ENCODE measurements at regions not wholly inside any gene's neighbourhood (a gene's known extent, or its start where the extent isn't known, plus 50 kb on each side); places are given as distances from the start of the nearest gene placed in this dataset.

- ChIA-PET POLR2A (no interaction called here), CTCF (no interaction called here)
- DNase-seq (ENCODE audit: low read depth, low spot score) = no peak
- no peak overlapping the region for H3K4me3 ChIP-seq (ENCODE audit: low read depth, low read length)
- TF ChIP-seq CTCF (IDR thresholded peaks at IDR 0.05; ENCODE audit: insufficient read depth, low read length, missing control alignments) = no peak
These were observed 77.7 kb upstream of the B3GAT1 start for GRCh38 chr11:134489728-134490127.

GRCh38 chr11:134488913-134489312 is 76.9 kb upstream of the B3GAT1 start:
- no peak for TF ChIP-seq CTCF (IDR thresholded peaks at IDR 0.05; ENCODE audit: insufficient read depth, low read length, missing control alignments)
- CTCF ChIA-PET = no interaction called here
- no peak for DNase-seq (ENCODE audit: low read depth, low spot score)
- H3K4me3 ChIP-seq (ENCODE audit: low read depth, low read length) = no peak overlapping the region
- POLR2A ChIA-PET = no interaction called here

GRCh38 chr11:134488512-134488911 is 76.5 kb upstream of the B3GAT1 start:
- no peak overlapping the region for H3K4me3 ChIP-seq (ENCODE audit: low read depth, low read length)
- no peak for TF ChIP-seq CTCF (IDR thresholded peaks at IDR 0.05; ENCODE audit: insufficient read depth, low read length, missing control alignments)
- POLR2A ChIA-PET = no interaction called here
- CTCF ChIA-PET = no interaction called here
- DNase-seq (ENCODE audit: low read depth, low spot score) = no peak

GRCh38 chr11:134487696-134488095 is 75.7 kb upstream of the B3GAT1 start:
- DNase-seq (ENCODE audit: low read depth, low spot score) = no peak
- H3K4me3 ChIP-seq (ENCODE audit: low read depth, low read length) = no peak overlapping the region
- POLR2A ChIA-PET = no interaction called here
- CTCF ChIA-PET = no interaction called here
- no peak for TF ChIP-seq CTCF (IDR thresholded peaks at IDR 0.05; ENCODE audit: insufficient read depth, low read length, missing control alignments)

- ChIA-PET CTCF (no interaction called here), POLR2A (no interaction called here)
- no peak for DNase-seq (ENCODE audit: low read depth, low spot score)
- no peak for TF ChIP-seq CTCF (IDR thresholded peaks at IDR 0.05; ENCODE audit: insufficient read depth, low read length, missing control alignments)
- H3K4me3 ChIP-seq (ENCODE audit: low read depth, low read length) = no peak overlapping the region
These were observed 74.7 kb upstream of the B3GAT1 start for GRCh38 chr11:134486704-134487103.

- CTCF ChIA-PET = no interaction called here
- DNase-seq (ENCODE audit: low read depth, low spot score) = no peak
- H3K4me3 ChIP-seq (ENCODE audit: low read depth, low read length) = no peak overlapping the region
- POLR2A ChIA-PET = no interaction called here
- no peak for TF ChIP-seq CTCF (IDR thresholded peaks at IDR 0.05; ENCODE audit: insufficient read depth, low read length, missing control alignments)
These were observed 74.1 kb upstream of the B3GAT1 start for GRCh38 chr11:134486106-134486505.

Measured in AG04449 (cell line).